Right cardiac atrium (tissue), 5 donors: ENCODE measurements at regions not wholly inside any gene's neighbourhood (a gene's known extent, or its start where the extent isn't known, plus 50 kb on each side); places are given as distances from the start of the nearest gene placed in this dataset.

ENCODE experiments used
- ATAC-seq, 2 donors: fragments of 200-7000 bp; cut with Tn5 transposase; one replicate each; pipeline versions ENCODE4 v1.8.0 to v1.9.1; 2020; ENCODE audit warnings: moderate library complexity in 2 of 2, mild to moderate bottlenecking in 1 of 2
- DNase-seq, 3 donors: peaks; one replicate each; pipeline ENCODE4 v3.0.0-alpha.2; 2020
- H3K27ac ChIP-seq: one replicate; pipeline ENCODE4 v1.5.1; 2013; ENCODE audit warnings: mild to moderate bottlenecking, low read length, control low read depth, moderate library complexity
- H3K27me3 ChIP-seq: one replicate; pipeline ENCODE4 v1.6.1; 2013; ENCODE audit not compliant: control insufficient read depth, insufficient read depth
- H3K4me1 ChIP-seq: one replicate; pipeline ENCODE4 v1.6.1; 2013; ENCODE audit warnings: low read length; ENCODE audit not compliant: control insufficient read depth, insufficient read depth
- H3K4me3 ChIP-seq: one replicate; pipeline ENCODE4 v1.5.1; 2013; ENCODE audit warnings: low read length, control low read depth
- H3K9me3 ChIP-seq: one replicate; pipeline ENCODE4 v1.6.1; 2013; ENCODE audit warnings: low read length; ENCODE audit not compliant: control insufficient read depth
- WGBS: extraction: QIAGEN DNeasy Blood & Tissue Kit; methylation state at CpG from one replicate; pipeline ENCODE4 v1.1.7; 2013; 5-methylcytosine and 5-hydroxymethylcytosine counted together
- intact Hi-C, 4 donors: fragments of 100-400 bp; cut with DNase I; formaldehyde crosslinking; loops; one replicate each; pipeline versions ENCODE4 v1.11.0 to v1.14.0; 2022 to 2023
- donor health status: healthy with polysubstance abuse.
- donor health status: DM: no; HTN: yes; CAD: no.
- donor health status: DM: no; HTN: no; CAD: no.
- donor health status: DM: no; HTN: yes; CAD: no; lungs with severe emphysema.
- donor health status: DM: yes; HTN: yes; CAD: no.

DNA sequence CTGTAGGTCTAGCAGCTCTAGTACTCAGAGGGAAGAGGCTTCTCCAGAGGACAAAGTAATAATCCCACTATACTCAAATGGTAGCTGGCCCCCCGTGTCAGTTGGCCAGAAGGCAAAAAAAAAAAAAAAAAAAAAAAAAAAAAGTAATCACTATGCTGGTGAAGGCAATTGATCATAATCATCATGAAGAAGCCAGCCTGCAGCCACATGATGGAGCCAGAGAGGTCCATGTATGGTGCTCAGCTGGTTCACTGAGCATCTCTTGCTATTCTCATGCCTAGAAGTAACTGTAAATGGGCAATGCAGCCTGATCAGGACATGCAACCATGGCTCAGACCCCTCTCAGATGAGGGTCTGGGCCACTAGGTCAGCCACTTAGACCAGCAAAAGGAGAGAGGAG is 378.8 kb downstream of the MED13L start:
- DNase-seq (no peak), ATAC-seq (no peak)
- 66% methylated on average over 1 of the region's 1 CpG for WGBS
- Histone ChIP-seq H3K4me1 (no peaks in the 10 kb centered on the region), H3K4me3 (no peak overlapping the region), H3K27me3 (peaks cover 3% of the 10 kb centered on the region), H3K9me3 (no peaks in the 10 kb centered on the region), H3K27ac (no peak overlapping the region)
- intact Hi-C loops, result no loop called here

DNA sequence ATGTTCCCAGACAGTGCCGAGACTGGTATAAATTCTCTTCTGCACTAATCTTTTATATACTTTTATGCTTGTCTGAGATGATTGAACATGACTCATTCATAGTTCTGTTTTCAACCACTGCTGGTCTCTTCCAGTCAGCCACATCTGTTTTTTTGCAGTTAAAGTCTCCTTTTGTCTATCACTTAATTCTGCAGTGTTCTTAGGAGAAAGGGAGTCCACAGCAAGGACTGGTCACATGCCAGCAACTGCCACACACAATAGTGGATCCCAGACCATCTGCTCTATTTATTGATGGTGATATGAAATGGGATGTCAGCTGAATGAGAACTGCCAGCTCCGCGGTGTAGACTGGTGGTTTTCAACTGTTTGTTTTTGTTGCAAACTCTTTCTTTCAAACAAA is 379.8 kb downstream of the MED13L start:
- whole genome bisulfite sequencing, result 56% methylated on average over 3 of the region's 3 CpGs
- intact Hi-C loops, result no loop called here
- no peak for ATAC-seq

DNA sequence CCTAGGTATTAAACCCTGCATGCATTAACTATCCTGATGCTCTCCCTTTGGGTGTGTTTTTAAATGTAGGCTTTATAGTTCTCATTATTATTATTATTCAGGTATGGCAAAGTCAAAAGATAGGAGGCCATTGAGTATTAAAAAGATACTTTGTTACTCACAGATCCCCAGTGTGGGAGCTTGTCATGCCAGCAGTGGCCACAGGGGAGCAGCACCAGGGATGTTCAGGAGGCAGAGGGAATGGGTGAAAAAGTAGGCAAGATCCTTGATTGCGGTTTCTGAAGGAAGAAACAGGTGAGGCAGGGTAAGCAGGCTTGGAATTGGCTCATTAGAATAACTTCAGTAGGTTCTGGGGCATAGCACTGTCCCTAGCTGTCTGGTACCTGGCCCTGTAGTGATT is 382.2 kb downstream of the MED13L start:
- no peaks in the 10 kb centered on the region for H3K27me3 ChIP-seq
- DNase-seq, result no peak
- no peaks in the 10 kb centered on the region for H3K4me1 ChIP-seq
- no peak for ATAC-seq
- no peak overlapping the region for H3K27ac ChIP-seq
- no peaks in the 10 kb centered on the region for H3K9me3 ChIP-seq
- no peak overlapping the region for H3K4me3 ChIP-seq
- 100% methylated on average over 1 of the region's 1 CpG for WGBS
- intact Hi-C loops, result no loop called here

More for the DNA sequence above, 379.8 kb downstream of the MED13L start:
- Histone ChIP-seq H3K9me3 (no peaks in the 10 kb centered on the region), H3K27ac (no peak overlapping the region), H3K4me3 (no peak overlapping the region), H3K27me3 (peaks cover 3% of the 10 kb centered on the region), H3K4me1 (no peaks in the 10 kb centered on the region)
- no peak for DNase-seq

DNA sequence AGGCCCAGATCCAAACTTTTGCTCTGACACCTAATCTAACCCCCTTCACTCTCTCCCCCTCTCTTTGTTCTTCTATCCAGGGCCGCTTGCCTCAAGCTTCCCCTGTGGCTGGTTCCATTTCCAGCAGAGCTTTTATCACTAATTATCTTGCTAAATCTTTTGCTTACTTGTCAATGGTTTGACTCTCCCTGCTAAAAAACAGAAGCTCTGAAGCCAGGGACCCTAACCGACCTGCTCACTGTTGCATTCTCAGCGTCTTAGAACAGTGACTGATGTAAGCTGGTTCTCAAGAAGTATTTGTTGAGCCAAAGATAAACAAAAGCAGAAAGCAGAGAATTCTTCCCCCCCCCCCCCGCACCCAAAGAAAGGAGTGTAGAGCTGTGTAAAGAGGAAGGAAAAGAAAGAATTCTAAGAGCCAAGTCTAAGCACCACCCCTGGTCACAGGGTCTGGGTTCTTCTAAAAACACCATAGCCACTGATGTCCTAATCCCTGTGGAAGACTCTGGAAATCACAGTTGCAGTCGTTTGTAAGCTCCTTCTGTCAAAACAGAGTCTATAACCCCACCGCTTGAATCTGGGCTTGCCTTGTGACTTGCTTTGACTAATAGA is 385.8 kb downstream of the MED13L start:
- DNase-seq (no peak), ATAC-seq (no peak)
- WGBS, result 42% methylated on average over 6 of the region's 6 CpGs
- peaks cover 2% of the 10 kb centered on the region for H3K4me1 ChIP-seq
- H3K27me3 ChIP-seq, result no peaks in the 10 kb centered on the region
- H3K27ac ChIP-seq, result no peak overlapping the region
- no peaks in the 10 kb centered on the region for H3K9me3 ChIP-seq
- H3K4me3 ChIP-seq, result no peak overlapping the region
- intact Hi-C loops, result no loop called here

DNA sequence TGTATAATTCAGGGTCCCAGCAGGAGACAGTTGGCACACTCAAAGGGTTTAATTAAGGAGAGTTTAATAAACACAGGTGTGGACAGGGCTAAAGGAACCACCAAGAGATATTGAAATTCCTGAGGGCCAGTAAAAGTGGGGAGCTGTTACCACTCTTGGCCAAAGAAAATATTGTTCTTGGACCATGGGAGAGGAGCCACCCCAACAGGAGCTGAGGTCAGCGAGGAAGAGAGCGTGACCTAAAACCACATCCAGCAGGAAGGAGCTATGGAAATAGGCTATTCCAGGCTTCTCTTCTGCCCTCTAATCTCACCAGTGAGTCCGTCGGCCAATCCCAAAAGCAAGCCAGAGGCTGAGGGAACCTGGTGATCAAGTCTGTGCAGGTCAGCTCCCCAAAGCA is 390.8 kb downstream of the MED13L start:
- H3K27me3 ChIP-seq, result no peaks in the 10 kb centered on the region
- peaks cover 2% of the 10 kb centered on the region for H3K4me1 ChIP-seq
- 58% methylated on average over 4 of the region's 4 CpGs for WGBS
- H3K4me3 ChIP-seq, result no peak overlapping the region
- intact Hi-C loops, result no loop called here
- H3K27ac ChIP-seq, result no peak overlapping the region
- no peaks in the 10 kb centered on the region for H3K9me3 ChIP-seq
- ATAC-seq (peak; percentile 69 to 85), DNase-seq (no peak)

DNA sequence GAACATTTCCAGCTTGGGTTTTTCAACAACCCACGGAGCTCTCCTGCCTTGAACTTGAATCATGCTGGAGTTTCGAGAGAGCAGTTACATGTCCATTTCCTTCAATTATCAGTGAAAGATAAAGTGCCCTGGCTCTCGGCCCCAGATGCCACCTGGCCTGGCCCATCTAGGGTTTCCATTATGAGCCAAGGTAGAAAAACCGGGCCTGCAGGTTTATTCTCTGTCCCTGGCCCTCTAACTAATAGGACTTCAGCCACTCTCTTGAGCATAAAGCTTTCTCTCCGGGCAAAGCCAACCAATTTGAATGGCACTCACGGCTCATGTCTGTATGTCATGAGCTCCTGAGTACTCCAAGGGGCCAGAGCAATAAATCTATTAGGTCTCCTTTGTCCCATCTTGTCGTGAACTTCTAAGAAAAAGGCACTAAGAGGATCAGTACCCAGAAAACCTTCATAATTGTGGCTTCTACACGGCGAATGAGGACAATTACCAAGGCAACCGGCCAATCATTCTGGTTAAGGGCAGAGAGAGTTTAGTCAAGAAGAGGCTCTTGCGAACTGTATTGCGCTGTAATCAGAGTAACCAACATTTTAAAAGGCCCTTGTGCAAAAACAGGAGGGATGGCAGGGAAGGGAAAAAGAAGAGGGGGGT is 392.3 kb downstream of the MED13L start:
- H3K27ac ChIP-seq, result no peak overlapping the region
- H3K4me3 ChIP-seq, result no peak overlapping the region
- ATAC-seq (no peak), DNase-seq (no peak)
- peaks cover 2% of the 10 kb centered on the region for H3K4me1 ChIP-seq
- 83% methylated on average over 12 of the region's 12 CpGs for WGBS
- intact Hi-C loops, result no loop called here
- H3K9me3 ChIP-seq, result no peaks in the 10 kb centered on the region
- H3K27me3 ChIP-seq, result no peaks in the 10 kb centered on the region

DNA sequence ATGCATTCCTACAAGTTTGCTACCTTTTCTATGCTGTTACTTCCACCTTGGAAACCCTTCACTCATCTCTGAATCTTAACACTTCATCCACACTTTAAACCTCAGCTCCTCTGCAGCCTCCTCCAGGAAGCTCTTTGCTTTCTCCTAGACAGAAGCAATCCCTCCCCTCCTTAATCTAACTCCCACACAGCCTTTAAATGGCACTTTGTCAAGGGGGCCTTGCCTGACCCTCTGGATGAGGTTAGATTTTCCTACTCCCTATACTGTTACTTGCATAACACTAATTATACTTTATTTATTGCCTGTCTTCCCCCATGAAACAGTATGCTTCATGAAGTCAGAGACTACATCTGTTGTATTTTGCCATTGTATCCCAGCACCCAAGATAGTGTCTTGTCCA is 394.6 kb downstream of the MED13L start:
- ATAC-seq (no peak), DNase-seq (no peak)
- Histone ChIP-seq H3K27ac (no peak overlapping the region), H3K27me3 (no peaks in the 10 kb centered on the region), H3K9me3 (no peaks in the 10 kb centered on the region), H3K4me3 (no peak overlapping the region), H3K4me1 (peaks cover 2% of the 10 kb centered on the region)
- intact Hi-C loops, result no loop called here

DNA sequence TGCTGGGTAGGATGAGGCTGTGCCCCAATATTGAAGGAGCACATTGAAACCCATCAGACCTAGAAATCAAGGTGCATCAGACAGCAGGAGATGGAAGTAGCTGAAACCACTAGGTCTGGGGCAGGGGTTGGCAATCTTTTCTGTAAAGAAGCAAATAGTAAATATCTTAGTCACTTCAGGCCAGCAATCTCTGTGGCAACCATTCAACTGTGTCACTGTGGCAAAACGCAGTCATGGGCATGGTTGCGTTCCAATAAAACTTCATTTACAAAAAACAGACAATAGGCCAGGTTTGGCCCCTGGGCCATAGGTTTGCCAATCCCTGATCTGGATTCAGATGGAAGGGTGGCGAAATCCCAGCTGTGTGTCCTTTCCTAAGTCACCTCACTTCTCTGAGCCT is 397.3 kb downstream of the MED13L start:
- Histone ChIP-seq H3K4me1 (no peaks in the 10 kb centered on the region), H3K27me3 (no peaks in the 10 kb centered on the region), H3K27ac (no peak overlapping the region), H3K9me3 (no peaks in the 10 kb centered on the region), H3K4me3 (no peak overlapping the region)
- 86% methylated on average over 3 of the region's 3 CpGs for WGBS
- DNase-seq (no peak), ATAC-seq (no peak)
- intact Hi-C loops, result no loop called here

DNA sequence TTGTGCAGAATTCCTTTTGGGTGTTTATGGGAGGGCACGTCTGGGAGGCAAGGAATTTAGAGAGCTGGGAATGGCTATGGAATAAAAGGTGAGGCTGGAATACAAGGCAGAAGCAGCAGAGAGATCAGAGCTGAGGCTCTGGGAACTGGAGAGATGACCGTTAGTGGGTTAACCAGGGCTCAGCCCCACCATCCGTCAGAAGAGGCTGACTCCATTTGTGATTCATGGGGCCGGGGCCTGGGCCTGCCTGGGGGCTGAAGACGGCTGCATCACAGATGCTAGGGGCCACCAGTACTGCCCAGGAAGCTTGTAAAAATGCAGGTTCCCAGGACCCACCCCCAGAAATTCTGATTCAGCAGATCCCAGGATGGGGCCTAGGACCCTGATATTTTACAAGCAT is 398.1 kb downstream of the MED13L start:
- no peak for ATAC-seq
- H3K4me3 ChIP-seq, result no peak overlapping the region
- intact Hi-C loops, result no loop called here

DNA sequence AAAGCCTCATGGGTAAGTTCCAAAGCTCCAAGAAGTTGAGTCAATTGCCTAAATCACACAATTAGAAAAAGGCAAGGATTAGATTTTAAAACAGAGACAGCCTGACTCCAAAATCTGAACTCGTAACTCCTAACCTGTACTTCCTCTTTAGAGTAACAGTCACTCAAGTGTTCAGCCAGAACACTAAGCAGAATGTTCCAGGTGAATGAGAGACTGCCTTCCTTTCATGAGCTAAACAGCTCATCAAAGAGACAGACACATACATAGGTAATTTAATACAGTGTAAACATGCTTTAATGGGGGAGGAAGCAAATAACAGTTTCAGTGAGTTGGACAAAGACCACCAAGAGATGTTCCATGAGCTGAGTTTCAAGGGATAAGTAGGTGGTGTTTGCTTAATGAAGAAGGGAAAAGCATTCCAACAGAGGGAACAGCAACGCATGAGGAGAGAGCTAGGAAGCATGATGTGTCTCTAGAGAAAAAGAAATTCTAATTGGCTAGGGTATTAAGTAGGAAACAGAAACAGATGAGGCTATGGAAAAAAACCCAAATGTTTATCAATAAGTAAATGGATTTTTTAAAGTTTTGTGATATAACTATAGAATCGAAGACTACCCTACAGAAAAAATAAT is 403.9 kb downstream of the MED13L start:
- Histone ChIP-seq H3K9me3 (no peaks in the 10 kb centered on the region), H3K27me3 (no peaks in the 10 kb centered on the region), H3K27ac (no peak overlapping the region), H3K4me1 (no peaks in the 10 kb centered on the region), H3K4me3 (no peak overlapping the region)
- DNase-seq, result no peak
- 92% methylated on average over 3 of the region's 3 CpGs for WGBS
- no peak for ATAC-seq
- intact Hi-C loops, result no loop called here

More for the DNA sequence above, 398.1 kb downstream of the MED13L start:
- Histone ChIP-seq H3K9me3 (no peaks in the 10 kb centered on the region), H3K27ac (no peak overlapping the region), H3K4me1 (no peaks in the 10 kb centered on the region), H3K27me3 (no peaks in the 10 kb centered on the region)
- DNase-seq, result no peak
- 61% methylated on average over 5 of the region's 5 CpGs for WGBS

DNA sequence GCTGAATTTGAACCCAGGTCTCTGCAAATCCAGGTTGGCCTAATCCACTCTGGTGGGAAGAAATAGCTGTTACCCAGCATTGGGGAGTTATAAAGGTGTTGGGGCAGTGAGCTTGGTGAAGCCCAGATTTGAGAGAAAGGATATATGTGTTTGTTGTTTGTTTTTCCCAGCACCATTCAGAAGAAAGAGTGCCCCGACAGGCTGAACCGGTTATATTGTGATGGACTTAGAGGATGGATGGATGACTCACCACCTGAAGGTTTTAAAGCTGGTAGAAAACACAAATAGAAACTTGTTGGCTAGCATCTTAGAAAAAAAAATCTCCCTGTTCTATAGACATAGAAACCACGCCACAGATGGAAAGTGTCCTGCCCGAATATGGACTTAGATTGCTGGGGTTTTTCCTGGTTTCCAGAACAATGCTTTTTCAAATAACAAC is 404.6 kb downstream of the MED13L start:
- no peak for ATAC-seq
- no peak for DNase-seq
- no peaks in the 10 kb centered on the region for H3K9me3 ChIP-seq
- 62% methylated on average over 4 of the region's 4 CpGs for WGBS
- H3K4me1 ChIP-seq, result no peaks in the 10 kb centered on the region
- H3K27me3 ChIP-seq, result no peaks in the 10 kb centered on the region
- intact Hi-C loops, result no loop called here
- no peak overlapping the region for H3K4me3 ChIP-seq
- H3K27ac ChIP-seq, result no peak overlapping the region
